SK-N-SH (cell line): ENCODE measurements at regions not wholly inside any gene's neighbourhood (a gene's known extent, or its start where the extent isn't known, plus 50 kb on each side); places are given as distances from the start of the nearest gene placed in this dataset.

Experiments used
- CTCF ChIA-PET: fragments of 300-600, 350-600 bp; formaldehyde crosslinking; extraction: SDS; loops from one replicate; lab custom pipeline; 2021; lab: Yijun Ruan, JAX
- POLR2A ChIA-PET: fragments of 350-600 bp; sonication (Branson Sonifier 250); formaldehyde crosslinking; extraction: SDS; loops from one replicate; lab custom pipeline; 2020; ENCODE audit warnings: antibody characterized with exemption, inconsistent platforms; lab: Yijun Ruan, JAX
- DNase-seq: peaks from one replicate; pipeline ENCODE4 v3.0.0; 2012
- H2AFZ ChIP-seq: fragments of 200-600 bp; sonication (generic); 2 replicates; pipeline ENCODE4 v1.8.1; 2016; ENCODE audit warnings: antibody characterized with exemption, mild to moderate bottlenecking, low read depth
- H3F3A ChIP-seq: fragments of 200-600 bp; sonication (generic); replicated peaks from 2 replicates; pipeline ENCODE3; 2016; ENCODE audit warnings: antibody characterized with exemption, mild to moderate bottlenecking; ENCODE audit not compliant: insufficient read depth
- H3K27ac ChIP-seq, 2 experiments: fragments of 200-500 bp in 1 of 2; fragments of 200-600 bp in 1 of 2; sonication (Bioruptor generic) in 1 of 2; sonication (generic), shearing (Covaris generic) in 1 of 2; 2 replicates each; pipeline versions ENCODE4 v1.5.1 to v1.6.1; 2014 to 2016; ENCODE audit warnings: low read depth in 2 of 2, inconsistent platforms in 1 of 2, low read length in 1 of 2, mild to moderate bottlenecking in 1 of 2, mixed read lengths in 1 of 2
- H3K27me3 ChIP-seq: fragments of 200-600 bp; sonication (generic), shearing (Covaris generic); 2 replicates; pipeline ENCODE4 v1.6.1; 2016; ENCODE audit warnings: mixed run types; ENCODE audit not compliant: insufficient read depth
- H3K36me3 ChIP-seq, 2 experiments: fragments of 200-500 bp in 1 of 2; fragments of 200-600 bp in 1 of 2; sonication (Bioruptor generic) in 1 of 2; sonication (generic) in 1 of 2; replicated peaks in 1 of 2; 2 replicates each; pipeline versions ENCODE3 to v1.5.1; 2014 to 2016; ENCODE audit warnings: low read length in 1 of 2, mild to moderate bottlenecking in 1 of 2; ENCODE audit not compliant: insufficient read depth in 2 of 2, control insufficient read depth in 1 of 2
- H3K4me1 ChIP-seq, 2 experiments: fragments of 200-500 bp in 1 of 2; fragments of 200-600 bp in 1 of 2; sonication (Bioruptor generic) in 1 of 2; sonication (generic), shearing (Covaris generic) in 1 of 2; 2 replicates each; pipeline versions ENCODE4 v1.5.1 to v1.6.1; 2014 to 2016; ENCODE audit warnings: low read depth in 1 of 2, low read length in 1 of 2, mixed run types in 1 of 2; ENCODE audit not compliant: insufficient read depth in 2 of 2, control insufficient read depth in 1 of 2
- H3K4me2 ChIP-seq: fragments of 200-600 bp; sonication (generic), shearing (Covaris generic); 2 replicates; pipeline ENCODE4 v1.6.1; 2017; ENCODE audit warnings: mixed run types
- H3K4me3 ChIP-seq, 2 experiments: fragments of 200-500 bp in 1 of 2; fragments of 200-600 bp in 1 of 2; sonication (Bioruptor generic) in 1 of 2; sonication (generic), shearing (Covaris generic) in 1 of 2; 2 replicates each; pipeline versions ENCODE4 v1.5.1 to v1.8.1; 2014 to 2016; ENCODE audit warnings: low read depth in 2 of 2, inconsistent platforms in 1 of 2, low read length in 1 of 2, mild to moderate bottlenecking in 1 of 2, mixed read lengths in 1 of 2, moderate library complexity in 1 of 2
- H3K79me2 ChIP-seq: fragments of 200-600 bp; sonication (generic); 2 replicates; pipeline ENCODE4 v1.8.1; 2017; ENCODE audit warnings: mild to moderate bottlenecking; ENCODE audit not compliant: insufficient read depth
- H3K9ac ChIP-seq: fragments of 200-600 bp; sonication (generic); 2 replicates; pipeline ENCODE4 v1.6.1; 2017; ENCODE audit warnings: mixed run types
- H3K9me2 ChIP-seq: fragments of 200-600 bp; sonication (generic); 2 replicates; pipeline ENCODE4 v1.6.1; 2017; ENCODE audit warnings: mixed run types
- H3K9me3 ChIP-seq: fragments of 200-600 bp; sonication (generic); 2 replicates; pipeline ENCODE4 v1.6.1; 2017; ENCODE audit warnings: mixed run types, mild to moderate bottlenecking, moderate library complexity
- H4K20me1 ChIP-seq: fragments of 200-600 bp; sonication (generic); 2 replicates; pipeline ENCODE4 v1.6.1; 2017; ENCODE audit warnings: mild to moderate bottlenecking, mixed run types; ENCODE audit not compliant: insufficient read depth
- EZH2phosphoT487 ChIP-seq: fragments of 200-600 bp; sonication (generic); IDR thresholded peaks from 2 replicates; pipeline ENCODE4 v1.6.1; 2017; ENCODE audit warnings: low read depth, mixed run types, mild to moderate bottlenecking, antibody characterized with exemption, moderate library complexity, borderline replicate concordance
- FOSL2 ChIP-seq: IDR thresholded peaks from 2 replicates; pipeline ENCODE4 v1.4.0; 2012; ENCODE audit warnings: low read depth, mild to moderate bottlenecking, moderate library complexity, borderline replicate concordance
- FOXM1 ChIP-seq: IDR thresholded peaks from 2 replicates; pipeline ENCODE4 v1.4.0; 2012; ENCODE audit warnings: low read depth, mild to moderate bottlenecking
- JUND ChIP-seq: IDR thresholded peaks from 2 replicates; pipeline ENCODE4 v1.4.0; 2012
- MEF2A ChIP-seq: IDR thresholded peaks from 2 replicates; pipeline ENCODE4 v1.4.0; 2012; ENCODE audit warnings: low read depth, borderline replicate concordance
- MXI1 ChIP-seq: IDR thresholded peaks from 2 replicates; pipeline ENCODE4 v1.6.1; 2012; ENCODE audit warnings: mild to moderate bottlenecking, low read depth, low read length, improper control_type of control experiment
- NFIC ChIP-seq: IDR thresholded peaks from 2 replicates; pipeline ENCODE4 v1.4.0; 2012; ENCODE audit warnings: borderline replicate concordance
- POLR2AphosphoS5 ChIP-seq: IDR thresholded peaks from 2 replicates; pipeline ENCODE4 v1.6.1; 2012; ENCODE audit warnings: low read depth, low read length
- RAD21 ChIP-seq: IDR thresholded peaks from 2 replicates; pipeline ENCODE4 v1.6.1; 2012; ENCODE audit warnings: mild to moderate bottlenecking, low read length
- RCOR1 ChIP-seq: fragments of 150-350 bp; IDR thresholded peaks from 2 replicates; pipeline ENCODE4 v1.6.1; 2017; ENCODE audit warnings: antibody characterized with exemption, low read length
- TAF1 ChIP-seq: IDR thresholded peaks from 2 replicates; pipeline ENCODE4 v1.6.1; 2012; ENCODE audit warnings: low read depth, mild to moderate bottlenecking, low read length, moderate library complexity, borderline replicate concordance
- TCF12 ChIP-seq: IDR thresholded peaks from 2 replicates; pipeline ENCODE4 v1.4.0; 2012
- TEAD4 ChIP-seq: IDR thresholded peaks from 2 replicates; pipeline ENCODE4 v1.4.0; 2012; ENCODE audit warnings: mild to moderate bottlenecking, borderline replicate concordance; ENCODE audit not compliant: insufficient read depth
- YY1 ChIP-seq: IDR thresholded peaks from 2 replicates; pipeline ENCODE4 v1.4.0; 2012; ENCODE audit warnings: low read depth, mild to moderate bottlenecking
- WGBS: methylation state at CpG from one replicate; pipeline ENCODE4 v1.1.6; 2017; ENCODE audit warnings: low lambda C conversion rate; 5-methylcytosine and 5-hydroxymethylcytosine counted together
- TF ChIP-seq, protein P1 (sequence below): fragments of 150-350 bp; IDR thresholded peaks from 2 replicates; pipeline ENCODE4 v1.6.1; 2017; ENCODE audit warnings: antibody characterized with exemption, low read length, low read depth, borderline replicate concordance
- TF ChIP-seq, protein P2 (sequence below): IDR thresholded peaks from 2 replicates; pipeline ENCODE4 v1.4.0; 2012; ENCODE audit warnings: low read depth
- TF ChIP-seq, protein P3 (sequence below): IDR thresholded peaks from 2 replicates; pipeline ENCODE4 v1.6.1; 2012; ENCODE audit warnings: mild to moderate bottlenecking, low read depth, low read length, moderate library complexity

DNA sequence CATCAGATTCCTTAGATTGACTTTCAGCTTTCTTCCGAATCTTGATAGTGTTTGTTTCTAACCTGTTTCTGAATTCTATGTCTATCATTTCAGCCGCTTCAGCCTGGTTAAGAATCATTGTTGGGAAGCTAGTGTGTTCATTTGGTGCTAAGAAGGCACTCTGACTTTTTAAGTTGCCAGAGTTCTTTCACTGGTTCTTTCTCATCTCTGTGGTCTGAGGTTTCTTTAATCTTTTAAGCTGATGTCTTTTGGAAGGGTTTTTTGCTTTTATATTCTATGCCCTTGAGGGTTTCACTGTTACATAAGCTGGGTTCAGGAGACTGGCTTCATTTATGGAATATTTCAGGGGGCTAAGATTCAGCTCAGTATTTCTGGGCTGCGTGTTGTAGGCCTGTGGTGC is 104.5 kb upstream of the PRSS58 start:
- Histone ChIP-seq H4K20me1 (no peaks in the 10 kb centered on the region), H3K4me3 (no peak overlapping the region), H3K27ac (no peak overlapping the region), H3K4me1 (no peaks in the 10 kb centered on the region; a peak in 1 of 4 replicates), H3K9me2 (no peaks in the 10 kb centered on the region), H3K9ac (no peak overlapping the region), H3F3A (no peaks in the 10 kb centered on the region), H3K79me2 (no peaks in the 10 kb centered on the region), H3K9me3 (no peaks in the 10 kb centered on the region), H3K27me3 (no peaks in the 10 kb centered on the region; the same call in 1 of the 2 replicates), H2AFZ (no peak overlapping the region), H3K4me2 (no peak overlapping the region), H3K36me3 (no peaks in the 10 kb centered on the region)
- DNase-seq: no peak
- ChIA-PET POLR2A (no interaction called here), CTCF (interaction anchor here (0.6 to 2.8 kb wide), 5 partner anchors 10 to 162 kb away, joined by 3 to 9 read pairs (median 4); no protein-coding TSS in a partner anchor)
- 10% methylated on average over 3 of the region's 3 CpGs for WGBS
- TF ChIP-seq, protein P1, sequence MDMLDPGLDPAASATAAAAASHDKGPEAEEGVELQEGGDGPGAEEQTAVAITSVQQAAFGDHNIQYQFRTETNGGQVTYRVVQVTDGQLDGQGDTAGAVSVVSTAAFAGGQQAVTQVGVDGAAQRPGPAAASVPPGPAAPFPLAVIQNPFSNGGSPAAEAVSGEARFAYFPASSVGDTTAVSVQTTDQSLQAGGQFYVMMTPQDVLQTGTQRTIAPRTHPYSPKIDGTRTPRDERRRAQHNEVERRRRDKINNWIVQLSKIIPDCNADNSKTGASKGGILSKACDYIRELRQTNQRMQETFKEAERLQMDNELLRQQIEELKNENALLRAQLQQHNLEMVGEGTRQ: no peak
- no peak for TF ChIP-seq TEAD4
- no peak for TF ChIP-seq POLR2AphosphoS5
- TF ChIP-seq TAF1: no peak
- no peak for TF ChIP-seq FOXM1
- TF ChIP-seq RAD21: no peak
- TF ChIP-seq, protein P2, sequence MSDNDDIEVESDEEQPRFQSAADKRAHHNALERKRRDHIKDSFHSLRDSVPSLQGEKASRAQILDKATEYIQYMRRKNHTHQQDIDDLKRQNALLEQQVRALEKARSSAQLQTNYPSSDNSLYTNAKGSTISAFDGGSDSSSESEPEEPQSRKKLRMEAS: no peak
- TF ChIP-seq MXI1: no peak

DNA sequence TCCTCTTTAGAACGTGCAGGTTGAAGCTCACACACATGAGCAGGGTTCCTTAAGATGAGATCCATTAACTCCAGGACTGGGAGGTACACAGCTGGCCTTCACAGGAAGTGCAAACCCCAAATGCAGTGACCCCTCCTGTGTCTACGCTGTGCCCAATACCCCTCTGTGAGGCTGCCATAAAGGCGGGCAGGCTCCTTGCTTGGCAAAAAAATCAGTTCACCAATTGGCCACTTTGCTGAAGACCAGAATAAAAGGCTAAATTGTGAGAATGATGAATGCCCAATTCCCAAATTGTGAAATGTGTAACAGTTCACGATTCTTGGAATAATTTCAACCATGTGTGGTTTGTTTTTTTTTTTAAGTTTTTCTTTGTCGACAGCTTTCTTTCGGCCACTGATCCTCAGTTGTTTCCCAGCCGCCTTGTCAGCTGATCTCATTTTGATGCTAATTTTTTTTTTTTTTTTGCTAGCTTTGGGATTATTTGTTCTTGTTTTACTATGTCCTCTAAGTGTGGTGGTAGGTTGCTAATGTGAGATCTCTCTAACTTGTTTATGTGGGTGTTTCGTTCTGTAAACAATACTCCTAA is 101.9 kb upstream of the PRSS58 start:
- H3K27ac ChIP-seq: no peak overlapping the region
- peaks cover 7% of the 10 kb centered on the region; the same call in 1 of the 2 replicates for H3K27me3 ChIP-seq
- no peaks in the 10 kb centered on the region for H3K9me3 ChIP-seq
- H4K20me1 ChIP-seq: no peaks in the 10 kb centered on the region
- TF ChIP-seq, protein P3, sequence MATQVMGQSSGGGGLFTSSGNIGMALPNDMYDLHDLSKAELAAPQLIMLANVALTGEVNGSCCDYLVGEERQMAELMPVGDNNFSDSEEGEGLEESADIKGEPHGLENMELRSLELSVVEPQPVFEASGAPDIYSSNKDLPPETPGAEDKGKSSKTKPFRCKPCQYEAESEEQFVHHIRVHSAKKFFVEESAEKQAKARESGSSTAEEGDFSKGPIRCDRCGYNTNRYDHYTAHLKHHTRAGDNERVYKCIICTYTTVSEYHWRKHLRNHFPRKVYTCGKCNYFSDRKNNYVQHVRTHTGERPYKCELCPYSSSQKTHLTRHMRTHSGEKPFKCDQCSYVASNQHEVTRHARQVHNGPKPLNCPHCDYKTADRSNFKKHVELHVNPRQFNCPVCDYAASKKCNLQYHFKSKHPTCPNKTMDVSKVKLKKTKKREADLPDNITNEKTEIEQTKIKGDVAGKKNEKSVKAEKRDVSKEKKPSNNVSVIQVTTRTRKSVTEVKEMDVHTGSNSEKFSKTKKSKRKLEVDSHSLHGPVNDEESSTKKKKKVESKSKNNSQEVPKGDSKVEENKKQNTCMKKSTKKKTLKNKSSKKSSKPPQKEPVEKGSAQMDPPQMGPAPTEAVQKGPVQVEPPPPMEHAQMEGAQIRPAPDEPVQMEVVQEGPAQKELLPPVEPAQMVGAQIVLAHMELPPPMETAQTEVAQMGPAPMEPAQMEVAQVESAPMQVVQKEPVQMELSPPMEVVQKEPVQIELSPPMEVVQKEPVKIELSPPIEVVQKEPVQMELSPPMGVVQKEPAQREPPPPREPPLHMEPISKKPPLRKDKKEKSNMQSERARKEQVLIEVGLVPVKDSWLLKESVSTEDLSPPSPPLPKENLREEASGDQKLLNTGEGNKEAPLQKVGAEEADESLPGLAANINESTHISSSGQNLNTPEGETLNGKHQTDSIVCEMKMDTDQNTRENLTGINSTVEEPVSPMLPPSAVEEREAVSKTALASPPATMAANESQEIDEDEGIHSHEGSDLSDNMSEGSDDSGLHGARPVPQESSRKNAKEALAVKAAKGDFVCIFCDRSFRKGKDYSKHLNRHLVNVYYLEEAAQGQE: no peak
- TF ChIP-seq NFIC: no peak
- TF ChIP-seq TCF12: no peak
- TF ChIP-seq EZH2phosphoT487: no peak
- TF ChIP-seq, protein P1: no peak
- no peak for TF ChIP-seq JUND
- no peak for TF ChIP-seq RCOR1
- TF ChIP-seq FOSL2: no peak
- no peak for TF ChIP-seq POLR2AphosphoS5
- no peak for TF ChIP-seq MEF2A
- no peak for TF ChIP-seq TAF1
- TF ChIP-seq YY1: no peak
- no peaks in the 10 kb centered on the region for H3K79me2 ChIP-seq
- H3K9ac ChIP-seq: no peak overlapping the region
- no peak overlapping the region for H3K4me2 ChIP-seq
- CTCF ChIA-PET: interaction anchor here (0.9 to 3.0 kb wide), 8 partner anchors 8 to 384 kb away, joined by 3 to 14 read pairs (median 4); no protein-coding TSS in a partner anchor
- no peaks in the 10 kb centered on the region for H3K36me3 ChIP-seq
- H3K4me3 ChIP-seq: no peak overlapping the region
- H3K4me1 ChIP-seq: no peaks in the 10 kb centered on the region; a peak in 1 of 4 replicates
- H2AFZ ChIP-seq: no peak overlapping the region
- no peak for DNase-seq
- no peaks in the 10 kb centered on the region for H3F3A ChIP-seq
- POLR2A ChIA-PET: no interaction called here
- no peaks in the 10 kb centered on the region for H3K9me2 ChIP-seq
- WGBS: 37% methylated on average over 8 of the region's 8 CpGs
